ENCODE measurements at regions not wholly inside any gene's neighbourhood (a gene's known extent, or its start where the extent isn't known, plus 50 kb on each side); places are given as distances from the start of the nearest gene placed in this dataset.

DNA sequence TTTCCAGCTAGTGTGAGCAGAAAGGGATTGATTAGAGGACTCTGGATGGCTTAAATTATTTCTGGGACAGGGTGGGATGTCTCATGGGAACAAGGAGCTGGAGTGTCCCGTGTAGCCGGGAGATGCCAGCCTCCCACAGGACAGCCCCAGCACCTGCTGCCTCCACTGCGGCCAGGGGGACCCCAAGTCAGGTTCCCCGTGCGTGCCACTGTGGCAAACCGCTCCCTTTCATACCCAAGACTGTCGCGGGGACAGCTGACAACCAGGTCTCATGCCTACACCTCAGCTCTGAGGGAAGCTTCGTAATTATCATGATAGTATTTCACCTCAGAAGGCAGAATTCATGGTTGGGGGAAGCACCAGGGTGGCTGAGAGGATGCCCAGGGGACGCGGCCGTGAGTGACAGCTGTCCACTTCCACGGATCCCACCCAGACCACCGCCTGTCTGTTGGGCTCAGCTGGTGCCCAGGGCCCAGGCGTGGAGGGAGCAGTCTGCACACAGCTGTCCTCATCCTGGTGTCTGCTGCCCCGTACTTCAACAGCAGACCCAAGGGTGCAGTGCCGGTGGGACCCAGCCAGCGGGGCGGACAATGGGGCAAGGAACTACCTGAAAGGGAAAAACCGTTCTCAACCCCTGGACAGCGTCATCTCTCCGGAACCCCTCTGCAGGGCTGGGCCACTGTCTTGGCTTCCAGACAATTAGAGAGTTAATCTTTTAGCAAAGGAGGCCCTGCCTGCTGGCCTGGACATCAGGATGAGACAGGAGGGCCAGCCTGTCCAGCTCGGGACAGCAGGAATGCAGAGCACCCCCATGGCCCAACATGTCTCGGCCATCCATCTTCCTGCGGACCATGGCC lies 166.9 kb downstream of the OLFM1 start:
- no peak for DNase-seq (ENCODE audit: low spot score)

DNA sequence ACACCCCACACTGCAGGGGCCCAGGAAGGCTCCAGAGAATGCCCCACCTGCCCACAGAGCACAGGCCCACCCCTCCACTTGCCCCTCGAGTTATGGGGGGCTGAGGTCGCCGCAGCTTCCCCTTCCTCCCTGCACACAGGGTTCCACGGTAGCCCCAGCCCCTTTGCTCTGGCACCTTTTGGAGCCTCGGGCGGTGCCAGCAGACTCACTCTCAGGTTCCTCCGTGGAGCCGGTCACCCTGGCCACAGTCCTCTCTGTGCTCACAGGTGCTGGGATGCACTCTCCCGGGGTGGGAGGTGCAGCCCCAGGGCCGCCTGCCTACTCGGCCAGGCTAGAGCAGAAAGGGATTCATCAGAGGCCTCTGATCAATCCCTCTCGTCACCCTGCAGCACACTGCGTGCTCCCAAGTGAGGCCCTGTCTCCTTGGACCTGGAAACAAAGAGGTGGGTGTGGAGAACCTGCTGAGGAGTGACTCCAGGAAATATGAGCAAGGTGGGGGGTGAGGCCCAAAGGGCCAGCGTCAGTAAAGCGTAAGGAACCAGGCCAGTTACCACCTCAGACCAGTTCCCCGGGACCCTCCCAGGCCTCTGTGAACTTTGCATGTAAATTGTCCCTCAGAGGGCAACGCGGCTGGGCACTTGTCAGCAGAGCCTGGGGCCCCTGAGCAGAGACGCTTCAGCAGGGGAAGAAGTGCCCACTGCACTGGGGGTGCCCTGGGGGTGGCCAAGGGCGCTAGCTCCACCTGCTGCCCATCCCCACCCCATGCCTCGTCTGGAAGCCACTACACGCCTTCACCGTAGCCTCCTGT lies 167.8 kb downstream of the OLFM1 start:
- DNase-seq (ENCODE audit: low spot score): no peak

DNA sequence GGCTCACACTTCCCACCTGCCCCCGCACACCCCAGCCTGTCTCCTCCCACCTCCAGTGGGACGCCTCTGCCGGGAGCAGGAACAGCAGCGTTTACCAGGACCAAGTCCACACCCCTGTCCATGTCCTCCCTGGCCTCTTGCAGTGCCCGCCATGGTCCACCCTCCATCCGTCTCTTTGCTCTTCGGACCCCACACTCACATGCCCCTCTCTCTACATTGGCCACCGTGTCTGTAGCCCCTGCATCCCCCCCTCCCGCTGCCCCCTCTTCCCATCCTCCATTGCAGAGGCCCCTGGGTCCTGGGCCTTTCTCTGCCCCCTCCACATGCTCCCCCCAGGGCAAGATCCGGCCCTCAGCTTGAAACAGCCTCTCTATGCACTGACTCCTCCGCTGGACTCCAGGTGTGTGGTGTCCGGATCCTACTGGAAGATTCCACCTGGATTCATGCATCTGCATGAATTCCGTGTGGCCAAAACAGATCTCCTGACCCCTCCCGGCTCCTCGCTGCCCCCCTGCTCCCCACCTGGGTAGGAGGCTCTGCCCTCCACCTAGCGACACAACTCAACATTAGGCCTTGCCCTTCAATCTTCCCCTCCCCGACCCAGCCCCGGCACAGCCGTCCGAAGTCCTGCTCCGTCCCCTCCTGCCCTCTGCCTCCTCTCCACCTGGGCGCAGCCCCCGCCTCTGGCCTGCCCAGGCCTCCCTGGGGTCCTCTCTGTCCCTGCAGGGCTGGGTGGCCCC lies 168.5 kb downstream of the OLFM1 start:
- DNase-seq (ENCODE audit: low spot score): no peak

DNA sequence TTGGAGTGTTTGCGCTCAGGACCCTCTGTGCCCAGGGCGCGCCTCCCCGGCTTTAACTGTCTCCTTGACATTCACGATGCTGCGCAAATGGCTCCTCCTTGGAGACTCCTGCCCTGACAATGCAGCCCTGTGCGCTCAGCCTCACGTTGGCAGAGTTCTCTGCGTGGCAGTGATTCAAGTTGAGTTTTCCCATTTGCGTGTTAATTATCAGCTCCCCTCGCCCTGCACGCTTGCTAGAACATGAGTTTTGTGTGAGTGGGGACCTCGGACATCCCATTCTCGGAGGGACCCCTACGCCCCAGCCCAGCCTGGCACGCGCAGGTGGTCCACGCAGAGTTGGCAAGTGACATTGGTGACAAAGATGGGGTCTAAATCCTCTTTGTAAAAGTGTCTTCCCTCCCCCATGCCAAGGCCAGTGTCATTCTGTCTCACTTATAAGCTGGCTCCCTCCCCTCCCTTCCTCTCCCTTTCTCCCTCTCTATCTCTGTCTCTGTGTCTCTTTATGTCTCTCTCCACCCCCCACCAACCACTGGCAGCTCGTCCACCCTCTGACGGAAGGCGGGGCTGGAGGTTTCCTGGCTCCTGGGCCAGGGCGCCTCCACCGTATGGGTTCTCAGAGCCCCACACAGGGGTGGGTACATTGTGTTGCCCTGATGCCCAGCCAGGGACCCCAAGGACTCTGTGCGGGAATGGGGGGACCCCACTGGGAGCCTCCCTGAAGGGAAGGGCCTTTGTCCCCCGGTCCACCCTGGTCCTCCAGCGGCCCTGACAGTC lies 169.3 kb downstream of the OLFM1 start:
- DNase-seq (ENCODE audit: low spot score): no peak

DNA sequence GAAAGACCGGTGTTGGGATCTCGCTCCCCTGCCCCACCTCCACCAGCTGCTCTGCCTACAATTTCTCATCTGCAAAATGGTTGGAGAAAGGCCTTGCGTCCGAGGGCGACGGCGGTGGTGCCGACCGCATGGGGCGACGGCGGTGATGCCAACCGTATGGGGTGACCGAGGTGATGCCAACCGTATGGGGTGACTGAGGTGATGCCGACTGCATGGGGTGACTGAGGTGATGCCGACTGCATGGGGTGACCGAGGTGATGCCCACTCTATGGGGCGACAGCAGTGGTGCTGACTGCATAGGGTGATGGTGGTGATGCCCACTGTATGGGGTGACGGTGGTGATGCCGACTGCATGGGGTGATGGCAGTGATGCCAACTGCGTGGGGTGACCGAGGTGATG lies 171.0 kb downstream of the OLFM1 start:
- DNase-seq (ENCODE audit: low spot score): no peak

DNA sequence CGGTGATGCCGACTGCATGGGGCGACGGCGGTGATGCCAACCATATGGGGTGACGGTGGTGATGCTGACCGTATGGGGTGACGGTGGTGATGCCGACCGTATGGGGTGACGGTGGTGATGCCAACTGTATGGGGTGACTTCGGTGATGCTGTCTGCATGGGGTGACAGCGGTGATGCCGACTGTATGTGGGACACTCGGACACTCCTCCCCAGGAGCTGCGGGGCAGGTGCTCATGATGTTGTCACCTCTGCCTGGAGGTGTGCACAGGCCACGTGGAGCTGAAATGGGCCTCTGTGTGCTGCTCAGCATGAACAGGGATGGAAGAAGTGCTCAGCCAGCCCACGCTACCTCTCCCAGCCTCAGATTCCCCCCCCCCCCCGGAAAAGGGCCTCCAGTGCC lies 171.8 kb downstream of the OLFM1 start:
- DNase-seq (ENCODE audit: low spot score): no peak

DNA sequence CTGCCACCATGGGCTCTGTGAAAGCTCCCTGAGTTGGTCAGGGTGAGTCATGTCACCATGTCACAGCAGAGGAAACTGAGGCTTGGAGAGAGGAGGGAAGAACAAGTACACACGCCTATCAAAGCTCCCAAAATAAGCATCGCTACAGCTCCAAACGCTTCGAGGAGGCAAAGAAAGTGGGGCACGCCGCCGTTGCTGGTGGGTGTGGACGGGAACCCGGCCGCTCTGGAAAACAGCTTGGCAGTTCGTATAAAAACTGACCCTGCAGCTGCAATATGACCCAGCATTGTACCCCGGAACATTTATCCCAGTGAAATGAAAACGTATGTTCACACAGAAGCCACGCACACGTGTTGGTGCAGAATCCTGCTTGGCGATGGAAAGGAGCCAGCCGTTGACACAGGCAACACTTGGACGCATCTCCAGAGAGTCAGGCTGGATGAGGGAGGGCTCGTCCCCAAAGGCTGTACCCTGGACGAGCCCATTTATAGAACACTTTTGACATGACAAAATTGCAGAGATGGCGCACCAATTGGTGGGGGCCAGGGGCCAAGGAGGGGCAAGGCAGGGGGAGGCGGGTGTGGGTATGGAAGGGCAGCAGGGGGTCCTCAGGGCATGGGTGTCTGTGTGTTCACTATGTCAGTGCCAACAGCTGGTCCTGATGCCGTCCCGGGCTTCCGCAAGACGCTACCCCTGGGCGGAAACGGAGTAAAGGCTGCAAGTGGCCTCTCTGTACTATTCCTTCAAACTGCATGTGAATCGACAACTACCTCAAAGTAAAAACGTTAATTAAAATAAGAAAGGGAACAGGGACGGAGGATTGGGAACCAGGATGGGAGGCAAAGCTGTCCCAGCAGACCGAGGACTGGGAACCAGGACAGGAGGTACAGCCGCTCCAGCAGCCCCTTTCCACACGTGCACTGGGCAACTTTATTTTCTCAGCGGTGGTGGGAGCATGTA lies 173.0 kb downstream of the OLFM1 start:
- DNase-seq (ENCODE audit: low spot score): no peak

DNA sequence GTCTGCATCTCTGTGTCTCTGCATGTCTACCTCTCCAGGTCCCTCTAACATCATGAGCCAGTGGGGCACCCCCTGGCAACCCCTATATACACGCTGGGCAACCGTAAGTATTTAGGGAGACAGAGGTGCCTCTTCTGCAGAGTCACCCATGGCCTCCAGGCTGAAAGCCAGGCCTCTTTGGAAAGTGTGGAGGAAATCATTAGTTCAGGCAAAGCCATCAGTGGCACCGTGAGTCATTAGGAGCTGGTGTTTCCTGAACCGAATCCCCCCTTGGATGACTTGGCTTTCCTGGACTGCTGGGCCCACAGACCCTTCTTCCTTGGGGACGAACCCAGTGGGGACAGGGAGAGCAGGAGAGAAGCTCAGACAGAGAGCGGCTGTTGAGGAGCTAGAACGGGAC lies 174.8 kb downstream of the OLFM1 start:
- DNase-seq (ENCODE audit: low spot score): no peak

DNA sequence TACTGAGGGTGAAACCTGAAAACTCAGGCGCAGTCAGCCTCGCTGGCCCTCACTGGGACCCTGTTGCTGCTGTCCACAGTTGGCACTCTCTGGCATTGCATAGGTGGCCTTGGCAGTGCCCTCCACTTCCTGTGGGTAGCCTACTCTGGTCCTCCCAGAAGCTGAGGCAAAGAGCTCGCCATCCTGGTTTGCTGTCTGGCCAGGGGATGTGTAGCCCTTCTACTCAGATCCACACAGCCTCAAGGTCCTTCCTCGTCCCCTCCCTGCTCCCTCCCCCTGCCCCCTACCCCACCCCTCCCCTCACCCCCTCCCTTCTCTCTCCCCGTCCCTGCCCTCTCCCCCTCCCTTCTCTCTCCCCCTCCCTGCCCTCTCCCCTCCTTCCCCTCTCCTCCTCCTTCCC lies 176.0 kb downstream of the OLFM1 start:
- DNase-seq (ENCODE audit: low spot score): no peak

DNA sequence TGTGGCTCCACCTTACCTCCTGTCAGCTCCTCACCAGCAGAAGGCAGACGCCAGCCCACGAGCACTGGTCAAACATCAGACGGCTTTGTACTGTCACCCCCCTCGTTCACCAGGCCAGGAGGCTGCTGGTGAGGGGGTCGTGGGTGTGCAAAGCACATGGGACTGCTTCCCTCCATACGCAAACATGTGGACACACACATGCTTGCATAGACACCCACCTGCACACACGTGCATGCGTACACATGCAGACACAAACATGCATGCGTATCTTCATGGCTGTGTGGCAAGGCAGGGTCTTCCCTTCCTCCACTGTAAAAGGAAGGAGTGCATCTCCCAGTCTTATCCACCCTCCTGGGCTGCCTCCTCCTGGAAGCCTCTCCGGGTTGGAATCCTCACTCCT lies 178.5 kb downstream of the OLFM1 start:
- no peak for DNase-seq (ENCODE audit: low spot score)

DNA sequence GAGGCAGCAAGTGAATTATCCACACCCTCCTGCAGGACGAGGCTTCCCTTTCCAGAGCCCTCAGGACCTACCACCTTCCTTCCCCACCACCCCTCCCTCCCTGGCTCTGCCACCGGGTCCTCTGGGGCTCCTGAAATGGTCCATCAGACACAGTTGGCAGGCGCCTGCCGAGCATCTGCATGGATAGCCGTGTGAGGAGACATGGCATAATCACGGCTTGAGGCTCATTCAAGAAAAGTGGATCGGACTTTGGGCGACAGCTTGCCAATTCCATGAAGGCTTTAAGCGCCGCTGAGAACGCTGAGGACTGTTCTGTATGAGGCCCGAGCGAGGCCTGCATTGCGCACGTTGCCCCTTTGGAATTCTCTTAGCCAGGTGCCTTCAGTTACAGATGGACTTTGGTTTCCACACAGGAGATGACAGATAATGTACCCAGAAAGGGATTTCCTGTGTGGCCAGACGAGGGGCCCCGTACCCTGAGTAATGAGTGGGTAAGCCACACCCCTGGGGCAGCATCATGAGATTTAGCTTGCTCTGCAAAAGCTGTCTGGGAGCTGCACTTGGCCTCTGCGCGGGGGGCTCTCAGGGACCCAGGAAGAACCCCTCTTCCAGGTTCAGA lies 179.8 kb downstream of the OLFM1 start:
- DNase-seq (ENCODE audit: low spot score): no peak

DNA sequence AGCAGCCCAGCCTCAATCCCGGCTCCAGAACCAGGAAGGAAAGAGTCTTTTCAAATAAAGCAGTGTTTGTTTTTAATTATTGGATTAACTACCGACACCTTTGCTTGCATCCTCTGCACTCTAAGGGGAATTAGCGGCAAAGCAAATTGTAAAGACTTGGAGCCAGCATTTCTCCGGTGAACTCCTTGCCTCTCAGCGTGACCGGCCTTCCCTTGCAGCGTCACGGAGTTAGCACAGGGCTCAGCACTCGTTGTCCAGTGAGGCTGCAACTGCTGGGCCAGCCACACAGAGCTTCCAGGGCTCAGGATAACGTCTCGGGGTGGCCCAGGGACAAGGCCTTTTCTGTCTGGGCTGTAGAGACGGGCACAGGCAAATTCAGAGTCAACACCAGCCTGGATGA lies 180.6 kb downstream of the OLFM1 start:
- DNase-seq (ENCODE audit: low spot score): no peak

DNA sequence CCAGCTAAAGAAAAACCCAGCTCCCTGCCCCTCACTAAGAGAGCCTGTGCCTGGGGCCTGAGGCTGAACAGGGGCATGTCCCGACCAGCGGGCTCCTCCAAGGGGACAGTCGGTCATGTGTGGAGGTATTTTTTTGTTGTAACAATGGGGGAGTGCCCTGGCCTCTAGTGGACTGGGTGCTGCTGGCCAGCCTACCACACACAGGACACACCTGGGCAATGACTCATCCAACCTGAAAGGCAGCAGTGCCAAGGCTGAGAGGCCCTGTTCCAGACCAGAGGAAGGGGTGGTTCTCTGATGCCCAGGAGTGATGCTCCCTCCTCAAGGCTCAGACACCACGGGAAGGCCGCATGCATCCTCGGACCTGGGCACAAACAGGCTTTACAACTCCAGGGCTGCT lies 181.5 kb downstream of the OLFM1 start:
- no peak for DNase-seq (ENCODE audit: low spot score)

DNA sequence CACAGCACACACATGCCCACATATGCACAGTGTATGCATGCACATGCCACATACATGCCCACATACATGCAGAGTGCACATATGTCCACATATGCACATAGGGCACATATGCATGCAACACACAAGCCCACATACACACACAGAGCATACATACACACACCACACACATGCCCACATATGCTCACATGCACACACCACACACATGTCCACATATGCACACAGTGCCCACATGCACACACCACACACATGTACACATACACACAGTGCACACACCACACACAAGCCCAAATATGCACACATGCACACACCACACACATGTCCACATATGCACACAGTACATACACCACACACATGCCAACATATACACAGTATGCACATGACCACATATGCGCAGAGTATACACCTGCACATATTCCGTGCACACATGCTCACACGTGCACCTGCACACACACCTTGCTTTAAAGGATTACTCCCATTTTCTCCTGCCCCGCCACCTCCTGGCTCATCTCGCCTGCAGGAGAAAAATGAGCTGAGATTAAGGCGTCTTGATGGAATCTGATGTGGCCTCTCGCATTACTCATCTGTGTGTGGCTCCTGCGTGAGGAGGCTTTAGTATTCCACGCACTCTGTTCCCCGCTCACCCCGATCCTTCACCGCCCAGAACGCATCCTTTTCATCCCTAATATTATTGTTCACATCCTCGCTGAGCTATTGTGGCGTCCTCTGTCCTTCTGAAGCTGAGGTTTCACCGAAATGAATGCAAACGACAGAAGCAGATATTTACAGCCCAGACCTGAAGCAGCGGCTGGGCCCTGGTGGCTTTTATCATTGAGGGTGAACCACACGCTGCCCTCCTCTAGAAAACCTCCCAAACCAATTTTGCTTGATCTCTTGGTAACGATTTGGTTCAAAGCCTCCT lies 182.7 kb downstream of the OLFM1 start:
- no peak for DNase-seq (ENCODE audit: low spot score)

DNA sequence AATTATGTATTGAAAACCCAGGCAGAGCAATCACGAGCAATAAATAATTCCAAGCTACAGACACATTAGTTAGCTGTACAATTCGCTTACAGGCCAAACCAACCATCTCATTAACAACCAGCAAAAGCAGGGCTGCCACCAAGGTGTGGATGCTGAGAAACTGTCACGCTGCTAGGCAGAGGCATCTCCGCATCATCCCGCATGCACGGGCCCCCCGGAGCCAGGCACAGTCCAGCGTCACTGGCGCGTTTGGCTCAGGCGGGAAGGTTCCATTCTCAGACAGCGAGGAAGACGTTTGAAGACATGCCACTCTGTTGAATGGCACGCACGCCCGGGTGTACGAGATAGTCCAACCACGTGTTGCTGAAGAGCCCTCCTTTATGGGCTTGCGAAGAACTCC lies 184.0 kb downstream of the OLFM1 start:
- DNase-seq (ENCODE audit: low spot score): no peak

DNA sequence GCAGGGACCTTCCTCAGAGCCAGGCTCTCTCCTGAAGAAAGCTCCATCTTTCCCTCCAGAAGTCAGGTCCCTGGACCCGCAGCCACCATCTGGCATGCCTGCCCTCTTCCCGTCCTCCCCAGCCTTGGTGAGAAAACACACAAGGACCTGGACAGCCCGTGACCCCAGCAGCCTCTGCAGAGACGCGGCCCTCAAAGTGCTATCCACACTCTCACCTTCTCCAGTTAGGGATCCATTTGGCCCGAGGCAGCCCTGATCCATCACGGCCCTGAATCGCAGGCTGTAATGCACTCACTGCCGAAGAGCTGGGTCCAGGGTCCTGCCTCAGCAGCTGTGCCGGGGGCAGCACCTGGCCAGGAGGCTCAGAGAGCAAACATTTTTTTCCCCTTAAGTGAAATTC lies 185.1 kb downstream of the OLFM1 start:
- no peak for DNase-seq (ENCODE audit: low spot score)

DNA sequence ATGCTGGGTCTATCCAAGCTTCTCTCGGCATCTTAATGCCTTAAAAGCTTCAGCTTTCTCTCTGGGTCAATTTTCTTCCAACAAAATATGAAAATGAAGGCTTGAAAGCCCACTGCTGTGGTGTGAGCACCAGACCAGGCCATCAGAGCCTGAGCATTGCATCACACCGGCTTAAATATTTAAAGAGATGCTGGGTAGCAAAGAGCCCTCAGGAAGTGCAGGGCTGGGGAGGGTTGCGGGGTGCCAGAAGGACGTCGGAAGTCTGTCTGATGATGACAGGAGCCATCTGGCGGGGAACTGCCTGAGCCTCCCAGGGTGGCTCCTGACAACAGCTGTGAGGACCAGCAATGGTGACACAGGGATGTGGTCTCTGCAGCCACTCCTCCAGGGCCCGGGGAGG lies 185.5 kb downstream of the OLFM1 start:
- DNase-seq (ENCODE audit: low spot score): no peak

DNA sequence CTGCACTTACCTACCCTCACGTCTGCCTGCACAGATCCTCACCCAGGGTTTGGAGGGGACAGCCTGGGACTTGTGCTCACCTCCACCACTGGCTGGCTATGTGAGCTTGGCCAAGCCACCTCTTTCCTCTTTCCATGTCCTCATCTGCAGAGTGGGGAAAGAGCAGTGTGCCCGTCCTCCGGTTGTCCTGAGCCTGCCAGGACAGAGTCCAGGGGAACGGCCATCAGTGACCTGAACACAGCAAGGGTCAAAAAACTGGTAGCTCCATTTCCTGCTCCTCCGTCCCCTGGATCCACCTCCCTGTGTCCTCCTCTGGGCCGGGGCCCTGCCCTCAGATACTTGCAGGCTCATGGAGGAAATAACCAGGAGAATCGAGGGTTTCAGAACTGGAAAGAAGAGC lies 187.7 kb downstream of the OLFM1 start:
- DNase-seq (ENCODE audit: low spot score): no peak

DNA sequence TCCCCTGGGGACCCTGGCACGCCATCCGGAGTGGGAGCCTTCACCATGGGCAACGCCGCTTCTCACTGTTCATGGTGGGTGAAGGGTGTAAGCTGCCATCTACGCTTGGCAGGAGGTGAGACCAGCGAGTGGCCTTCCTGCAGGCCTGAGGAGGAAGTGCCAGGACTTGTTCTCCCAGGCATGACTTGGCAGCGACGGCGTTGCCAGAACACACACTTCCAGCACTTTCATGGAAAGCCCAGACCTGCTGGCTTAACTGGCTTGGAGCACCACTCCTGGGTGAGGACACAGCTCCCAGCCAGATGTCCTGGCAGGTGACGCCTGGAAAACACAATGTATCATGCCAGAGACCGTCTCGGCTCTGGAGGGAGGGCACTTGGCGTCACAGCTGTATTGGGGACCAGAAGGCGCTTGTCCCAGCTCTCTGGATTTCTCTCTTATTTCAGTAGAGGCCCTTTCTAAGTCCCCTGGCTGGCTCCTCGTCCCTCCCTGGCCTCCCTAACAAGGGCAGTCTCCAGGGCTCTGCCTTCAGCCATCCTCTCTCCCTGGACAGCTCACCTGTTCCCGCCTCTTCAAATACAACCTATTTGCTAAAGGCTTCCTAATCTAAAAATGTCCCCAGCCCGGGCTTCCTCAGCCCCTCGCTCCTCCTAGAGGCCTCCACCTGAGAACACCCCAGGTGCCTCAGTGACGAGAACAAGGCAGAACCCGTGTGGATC lies 188.3 kb downstream of the OLFM1 start:
- DNase-seq (ENCODE audit: low spot score): no peak

Data from HuH-7.5 (cell line).